ENCODE measurements at regions not wholly inside any gene's neighbourhood (a gene's known extent, or its start where the extent isn't known, plus 50 kb on each side); places are given as distances from the start of the nearest gene placed in this dataset.
"Not testable (repeated sequence)": the region's sequence is repeated elsewhere in the genome, so short reads cannot be mapped to it uniquely, and the experiment has no call there.

DNA sequence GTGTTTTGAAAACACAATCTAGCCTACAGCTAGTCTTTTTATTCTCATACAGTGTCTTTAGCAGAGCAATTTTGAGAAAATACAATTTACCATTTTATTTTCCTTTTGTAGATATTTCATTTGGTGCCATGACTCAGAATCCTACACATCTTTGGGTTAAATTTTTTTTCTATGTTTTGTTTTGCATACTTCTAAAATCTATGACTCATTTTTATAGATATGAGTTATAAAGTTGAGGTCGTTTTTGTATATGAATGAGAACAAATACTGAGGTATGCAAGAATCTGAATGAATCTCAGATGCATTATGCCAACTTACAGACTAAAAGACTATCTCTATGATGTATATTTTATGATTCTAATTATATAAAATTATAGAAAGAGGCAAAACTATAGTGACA lies 206.5 kb upstream of the ANXA10 start:
- H3K36me3 ChIP-seq (ENCODE audit: control insufficient read depth in 5 of 5, insufficient read depth in 5 of 5, low read length in 5 of 5): no peaks in the 10 kb centered on the region
- H3K27me3 ChIP-seq (ENCODE audit: control insufficient read depth in 5 of 5, insufficient read depth in 4 of 5, low read length in 5 of 5): no peaks in the 10 kb centered on the region
- H3K4me1 ChIP-seq (ENCODE audit: control insufficient read depth in 5 of 5, insufficient read depth in 5 of 5, low read length in 5 of 5): no peaks in the 10 kb centered on the region
- H3K9me3 ChIP-seq (ENCODE audit: control insufficient read depth in 5 of 5, low read length in 5 of 5): peaks cover 0 to 5% (median 0%) of the 10 kb centered on the region in 5 donors
- no peak overlapping the region for H3K4me3 ChIP-seq (ENCODE audit: low read depth in 1 of 5, low read length in 5 of 5)
- H3K27ac ChIP-seq (ENCODE audit: low read depth, low read length): no peak overlapping the region
- no peak overlapping the region for H3K9ac ChIP-seq (ENCODE audit: low read length in 5 of 5)

DNA sequence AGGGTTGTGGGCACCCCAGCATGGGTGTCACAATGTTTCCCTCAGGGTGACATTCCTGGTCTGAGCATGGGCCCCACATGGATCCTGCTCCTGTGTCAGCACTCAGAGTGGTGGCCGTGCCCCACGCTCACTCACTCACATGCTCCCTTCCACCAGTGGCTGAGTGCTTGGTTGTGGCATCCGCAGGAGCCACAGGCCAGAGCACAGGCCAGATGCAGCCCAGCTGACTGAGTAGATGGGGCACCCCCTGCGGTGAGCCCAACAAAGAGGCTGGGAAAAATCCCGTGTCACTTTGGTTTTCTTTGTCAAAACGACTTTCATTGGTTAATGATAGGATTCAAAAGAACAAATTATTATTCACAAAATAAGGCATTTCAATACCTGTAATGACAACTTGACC lies 204.6 kb upstream of the ANXA10 start:
- H3K4me3 ChIP-seq (ENCODE audit: low read depth in 1 of 5, low read length in 5 of 5): no peak overlapping the region
- no peak overlapping the region for H3K27ac ChIP-seq (ENCODE audit: low read depth, low read length)
- H3K27me3 ChIP-seq (ENCODE audit: control insufficient read depth in 5 of 5, insufficient read depth in 4 of 5, low read length in 5 of 5): no peaks in the 10 kb centered on the region
- no peak overlapping the region for H3K9ac ChIP-seq (ENCODE audit: low read length in 5 of 5)
- no peaks in the 10 kb centered on the region for H3K4me1 ChIP-seq (ENCODE audit: control insufficient read depth in 5 of 5, insufficient read depth in 5 of 5, low read length in 5 of 5)
- no peaks in the 10 kb centered on the region for H3K36me3 ChIP-seq (ENCODE audit: control insufficient read depth in 5 of 5, insufficient read depth in 5 of 5, low read length in 5 of 5)
- H3K9me3 ChIP-seq (ENCODE audit: control insufficient read depth in 5 of 5, low read length in 5 of 5): peaks cover 0 to 5% (median 0%) of the 10 kb centered on the region in 5 donors

DNA sequence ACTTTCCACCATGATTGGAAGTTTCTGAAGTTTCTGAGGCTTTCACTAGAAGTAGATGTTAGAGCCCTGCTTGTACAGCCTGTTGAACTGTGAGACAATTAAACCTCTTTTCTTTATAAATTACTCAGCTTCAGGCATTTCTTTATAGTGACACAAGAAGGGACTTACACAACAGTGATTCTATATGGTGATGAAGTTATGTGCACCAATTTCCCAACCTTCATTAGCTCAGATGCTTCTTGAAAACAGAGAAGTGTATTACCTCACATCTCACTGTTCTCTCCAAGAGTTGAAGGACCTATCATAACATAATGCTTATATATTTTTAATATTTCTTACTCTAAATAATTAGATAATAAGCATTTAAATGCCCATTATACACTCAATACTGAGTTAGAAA lies 202.1 kb upstream of the ANXA10 start:
- H3K27me3 ChIP-seq (ENCODE audit: control insufficient read depth in 5 of 5, insufficient read depth in 4 of 5, low read length in 5 of 5): no peaks in the 10 kb centered on the region
- H3K9ac ChIP-seq (ENCODE audit: low read length in 5 of 5): no peak overlapping the region
- H3K4me1 ChIP-seq (ENCODE audit: control insufficient read depth in 5 of 5, insufficient read depth in 5 of 5, low read length in 5 of 5): no peaks in the 10 kb centered on the region
- H3K36me3 ChIP-seq (ENCODE audit: control insufficient read depth in 5 of 5, insufficient read depth in 5 of 5, low read length in 5 of 5): no peaks in the 10 kb centered on the region
- no peak overlapping the region for H3K4me3 ChIP-seq (ENCODE audit: low read depth in 1 of 5, low read length in 5 of 5)
- H3K27ac ChIP-seq (ENCODE audit: low read depth, low read length): no peak overlapping the region
- H3K9me3 ChIP-seq (ENCODE audit: control insufficient read depth in 5 of 5, low read length in 5 of 5): peaks cover 0 to 5% (median 0%) of the 10 kb centered on the region in 5 donors

DNA sequence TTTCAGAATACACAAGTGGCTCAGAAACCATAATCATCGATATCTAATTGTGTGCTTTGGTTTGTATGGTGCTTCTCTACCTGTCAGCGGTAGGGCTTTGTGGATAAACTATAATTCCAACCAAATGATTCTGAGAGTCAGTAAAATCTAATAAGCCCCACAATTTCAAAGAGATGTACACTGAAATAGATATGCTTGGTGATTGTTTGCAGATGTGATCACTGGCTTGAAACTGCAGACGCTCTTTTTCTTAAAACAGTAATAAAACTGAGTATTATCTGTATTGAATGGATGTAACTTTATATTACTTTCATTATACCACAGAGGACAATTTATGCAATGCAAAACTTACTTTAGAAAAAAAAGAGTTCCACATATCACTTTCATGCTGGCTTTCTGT lies 198.8 kb upstream of the ANXA10 start:
- Histone ChIP-seq H3K4me1 (ENCODE audit: control insufficient read depth in 5 of 5, insufficient read depth in 5 of 5, low read length in 5 of 5) (no peaks in the 10 kb centered on the region), H3K27ac (ENCODE audit: low read depth, low read length) (no peak overlapping the region), H3K36me3 (ENCODE audit: control insufficient read depth in 5 of 5, insufficient read depth in 5 of 5, low read length in 5 of 5) (no peaks in the 10 kb centered on the region), H3K27me3 (ENCODE audit: control insufficient read depth in 5 of 5, insufficient read depth in 4 of 5, low read length in 5 of 5) (no peaks in the 10 kb centered on the region), H3K9me3 (ENCODE audit: control insufficient read depth in 5 of 5, low read length in 5 of 5) (no peaks in the 10 kb centered on the region), H3K4me3 (ENCODE audit: low read depth in 1 of 5, low read length in 5 of 5) (no peak overlapping the region), H3K9ac (ENCODE audit: low read length in 5 of 5) (no peak overlapping the region)

DNA sequence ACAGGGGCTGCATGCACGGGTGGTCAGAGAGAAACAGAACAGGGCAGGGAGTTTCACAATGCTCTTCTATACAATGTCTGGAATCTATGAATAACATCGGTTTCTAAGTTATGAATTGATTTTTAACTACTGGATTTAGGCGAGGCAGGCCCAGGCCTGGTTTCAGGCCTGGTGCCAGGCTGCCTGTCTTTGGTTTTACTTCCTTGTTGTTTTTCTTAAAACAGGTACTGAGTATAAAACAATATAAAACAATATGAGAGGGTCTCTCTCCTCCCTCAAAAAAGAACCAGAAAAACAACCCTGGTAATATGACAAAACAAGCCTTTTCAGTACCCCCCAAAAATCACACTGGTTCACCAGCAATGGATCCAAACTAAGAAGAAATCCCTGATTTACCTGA lies 196.1 kb upstream of the ANXA10 start:
- H3K36me3 ChIP-seq (ENCODE audit: control insufficient read depth in 5 of 5, insufficient read depth in 5 of 5, low read length in 5 of 5); H3K4me3 ChIP-seq (ENCODE audit: low read depth in 1 of 5, low read length in 5 of 5); H3K27ac ChIP-seq (ENCODE audit: low read depth, low read length); H3K4me1 ChIP-seq (ENCODE audit: control insufficient read depth in 5 of 5, insufficient read depth in 5 of 5, low read length in 5 of 5); H3K27me3 ChIP-seq (ENCODE audit: control insufficient read depth in 5 of 5, insufficient read depth in 4 of 5, low read length in 5 of 5); H3K9me3 ChIP-seq (ENCODE audit: control insufficient read depth in 5 of 5, low read length in 5 of 5); H3K9ac ChIP-seq (ENCODE audit: low read length in 5 of 5): not testable (repeated sequence)

DNA sequence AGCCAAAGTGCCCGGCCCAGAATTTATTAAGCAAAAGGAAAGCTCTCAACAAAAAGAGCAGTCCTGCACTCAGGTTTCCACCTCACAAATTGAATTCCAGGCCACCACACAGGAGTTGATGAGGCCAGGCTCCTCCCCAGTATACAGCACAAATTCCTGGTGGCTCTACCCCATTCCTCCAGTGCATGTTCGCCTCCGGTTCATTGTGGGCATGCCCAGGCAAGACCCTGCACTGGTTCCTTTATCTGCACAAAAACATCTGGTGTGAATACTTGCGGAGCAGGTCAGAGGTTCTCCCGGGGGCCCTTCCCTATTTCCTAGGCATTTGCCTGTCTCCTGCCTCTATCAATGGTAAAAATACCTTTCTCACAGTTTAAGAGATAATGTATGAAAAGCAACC lies 195.2 kb upstream of the ANXA10 start:
- H3K36me3 ChIP-seq (ENCODE audit: control insufficient read depth in 5 of 5, insufficient read depth in 5 of 5, low read length in 5 of 5): no peaks in the 10 kb centered on the region
- H3K27ac ChIP-seq (ENCODE audit: low read depth, low read length): no peak overlapping the region
- H3K9me3 ChIP-seq (ENCODE audit: control insufficient read depth in 5 of 5, low read length in 5 of 5): no peaks in the 10 kb centered on the region
- H3K4me3 ChIP-seq (ENCODE audit: low read depth in 1 of 5, low read length in 5 of 5): no peak overlapping the region
- H3K27me3 ChIP-seq (ENCODE audit: control insufficient read depth in 5 of 5, insufficient read depth in 4 of 5, low read length in 5 of 5): no peaks in the 10 kb centered on the region
- no peak overlapping the region for H3K9ac ChIP-seq (ENCODE audit: low read length in 5 of 5)
- no peaks in the 10 kb centered on the region for H3K4me1 ChIP-seq (ENCODE audit: control insufficient read depth in 5 of 5, insufficient read depth in 5 of 5, low read length in 5 of 5)

DNA sequence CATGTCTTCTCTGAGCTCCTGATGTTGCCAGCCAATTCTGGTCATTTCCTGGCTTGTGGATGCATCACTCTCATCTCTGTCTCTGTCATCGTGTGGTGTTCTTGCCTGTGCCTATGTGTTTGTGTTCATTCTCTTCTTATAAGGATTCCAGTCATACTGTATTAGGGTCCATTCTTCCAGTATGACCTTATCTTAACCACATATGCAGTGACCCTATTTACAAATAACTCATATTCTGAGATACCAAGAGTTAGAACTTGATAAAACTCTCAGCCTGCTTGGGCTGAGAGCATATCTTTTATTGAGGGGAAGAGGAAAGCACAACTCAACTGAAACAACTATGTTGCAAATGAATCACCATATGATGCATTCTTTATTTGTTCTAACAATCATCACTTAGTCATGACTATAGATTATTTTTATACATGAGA lies 189.0 kb upstream of the ANXA10 start:
- no peaks in the 10 kb centered on the region for H3K27me3 ChIP-seq (ENCODE audit: control insufficient read depth in 5 of 5, insufficient read depth in 4 of 5, low read length in 5 of 5)
- no peak overlapping the region for H3K27ac ChIP-seq (ENCODE audit: low read depth, low read length)
- no peaks in the 10 kb centered on the region for H3K4me1 ChIP-seq (ENCODE audit: control insufficient read depth in 5 of 5, insufficient read depth in 5 of 5, low read length in 5 of 5)
- no peaks in the 10 kb centered on the region for H3K9me3 ChIP-seq (ENCODE audit: control insufficient read depth in 5 of 5, low read length in 5 of 5)
- H3K36me3 ChIP-seq (ENCODE audit: control insufficient read depth in 5 of 5, insufficient read depth in 5 of 5, low read length in 5 of 5): no peaks in the 10 kb centered on the region
- no peak overlapping the region for H3K9ac ChIP-seq (ENCODE audit: low read length in 5 of 5)
- no peak overlapping the region for H3K4me3 ChIP-seq (ENCODE audit: low read depth in 1 of 5, low read length in 5 of 5)

DNA sequence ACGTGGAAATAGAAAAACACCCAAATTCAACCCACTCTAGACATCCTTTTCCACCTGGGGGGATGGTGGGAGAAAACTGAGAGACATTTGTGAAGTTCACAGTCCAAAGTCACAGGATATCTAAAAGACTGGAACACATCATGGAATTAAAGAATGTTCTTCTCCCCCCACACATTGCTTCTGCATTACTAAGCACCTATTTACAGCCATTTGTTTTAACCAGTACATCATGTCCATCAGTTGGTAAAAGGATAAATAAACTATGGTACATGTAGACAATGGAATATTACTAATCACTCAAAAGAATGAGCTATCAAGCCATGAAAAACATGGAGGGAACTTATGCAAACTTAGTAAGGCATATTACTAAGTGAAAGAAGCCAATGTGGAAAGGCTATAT lies 185.5 kb upstream of the ANXA10 start:
- Histone ChIP-seq H3K4me1 (ENCODE audit: control insufficient read depth in 5 of 5, insufficient read depth in 5 of 5, low read length in 5 of 5) (no peaks in the 10 kb centered on the region), H3K36me3 (ENCODE audit: control insufficient read depth in 5 of 5, insufficient read depth in 5 of 5, low read length in 5 of 5) (no peaks in the 10 kb centered on the region), H3K27me3 (ENCODE audit: control insufficient read depth in 5 of 5, insufficient read depth in 4 of 5, low read length in 5 of 5) (no peaks in the 10 kb centered on the region), H3K27ac (ENCODE audit: low read depth, low read length) (no peak overlapping the region), H3K9me3 (ENCODE audit: control insufficient read depth in 5 of 5, low read length in 5 of 5) (no peaks in the 10 kb centered on the region), H3K9ac (ENCODE audit: low read length in 5 of 5) (no peak overlapping the region), H3K4me3 (ENCODE audit: low read depth in 1 of 5, low read length in 5 of 5) (no peak overlapping the region)

DNA sequence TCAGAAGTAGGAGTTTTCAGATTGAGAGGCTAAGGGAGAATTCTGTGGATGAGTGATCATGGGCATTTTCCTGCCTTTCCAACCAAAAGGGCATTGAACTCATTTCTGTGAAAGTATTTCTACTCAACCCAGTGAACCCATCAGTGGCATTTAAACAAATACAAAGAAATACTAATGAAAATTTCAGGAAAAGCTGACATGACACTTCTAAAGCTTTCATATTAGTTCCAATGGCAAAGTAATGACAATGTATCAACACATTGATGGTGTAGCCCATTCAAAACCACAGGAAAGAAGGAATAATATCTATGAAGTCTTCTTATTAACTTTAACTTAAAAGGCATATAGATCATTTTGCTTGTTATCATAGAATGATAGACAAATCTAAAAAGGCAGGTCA lies 183.5 kb upstream of the ANXA10 start:
- no peaks in the 10 kb centered on the region for H3K4me1 ChIP-seq (ENCODE audit: control insufficient read depth in 5 of 5, insufficient read depth in 5 of 5, low read length in 5 of 5)
- no peaks in the 10 kb centered on the region for H3K36me3 ChIP-seq (ENCODE audit: control insufficient read depth in 5 of 5, insufficient read depth in 5 of 5, low read length in 5 of 5)
- H3K27ac ChIP-seq (ENCODE audit: low read depth, low read length): no peak overlapping the region
- H3K27me3 ChIP-seq (ENCODE audit: control insufficient read depth in 5 of 5, insufficient read depth in 4 of 5, low read length in 5 of 5): no peaks in the 10 kb centered on the region
- no peak overlapping the region for H3K4me3 ChIP-seq (ENCODE audit: low read depth in 1 of 5, low read length in 5 of 5)
- H3K9ac ChIP-seq (ENCODE audit: low read length in 5 of 5): no peak overlapping the region
- H3K9me3 ChIP-seq (ENCODE audit: control insufficient read depth in 5 of 5, low read length in 5 of 5): no peaks in the 10 kb centered on the region

DNA sequence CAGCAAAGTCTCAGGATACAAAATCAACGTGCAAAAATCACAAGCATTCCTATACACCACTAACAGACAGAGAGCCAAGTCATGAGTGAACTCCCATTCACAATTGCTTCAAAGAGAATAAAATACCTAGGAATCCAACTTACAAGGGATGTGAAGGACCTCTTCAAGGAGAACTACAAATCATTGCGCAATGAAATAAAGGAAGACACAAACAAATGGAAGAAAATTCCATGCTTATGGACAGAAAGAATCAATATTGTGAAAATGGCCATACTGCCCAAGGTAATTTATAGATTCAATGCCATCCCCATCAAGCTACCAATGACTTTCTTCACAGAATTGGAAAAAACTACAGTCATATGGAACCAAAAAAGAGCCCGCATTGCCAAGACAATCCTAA lies 179.8 kb upstream of the ANXA10 start:
- H3K36me3 ChIP-seq (ENCODE audit: control insufficient read depth in 5 of 5, insufficient read depth in 5 of 5, low read length in 5 of 5); H3K9ac ChIP-seq (ENCODE audit: low read length in 5 of 5); H3K27me3 ChIP-seq (ENCODE audit: control insufficient read depth in 5 of 5, insufficient read depth in 4 of 5, low read length in 5 of 5); H3K4me1 ChIP-seq (ENCODE audit: control insufficient read depth in 5 of 5, insufficient read depth in 5 of 5, low read length in 5 of 5); H3K9me3 ChIP-seq (ENCODE audit: control insufficient read depth in 5 of 5, low read length in 5 of 5); H3K4me3 ChIP-seq (ENCODE audit: low read depth in 1 of 5, low read length in 5 of 5); H3K27ac ChIP-seq (ENCODE audit: low read depth, low read length): not testable (repeated sequence)

DNA sequence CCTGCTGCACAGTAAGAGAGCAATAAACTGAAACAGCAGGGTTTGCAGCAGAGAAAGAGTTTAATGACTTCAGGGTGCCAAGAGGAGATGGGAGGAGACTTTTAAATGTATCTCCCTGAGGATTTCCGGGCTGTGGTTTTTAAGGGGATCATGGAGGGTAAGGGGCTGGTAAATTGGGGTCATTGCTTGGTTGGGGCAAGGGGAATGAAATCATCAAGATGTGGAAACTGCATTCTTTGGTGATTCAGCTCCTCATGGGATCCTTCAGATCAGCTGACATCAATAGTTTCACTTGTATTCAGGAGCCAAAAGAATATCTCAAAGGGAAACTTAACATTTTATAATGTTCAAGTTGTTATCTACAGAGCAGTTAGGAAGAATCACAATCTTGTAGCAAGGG lies 174.3 kb upstream of the ANXA10 start:
- no peaks in the 10 kb centered on the region for H3K36me3 ChIP-seq (ENCODE audit: control insufficient read depth in 5 of 5, insufficient read depth in 5 of 5, low read length in 5 of 5)
- no peak overlapping the region for H3K27ac ChIP-seq (ENCODE audit: low read depth, low read length)
- no peak overlapping the region for H3K9ac ChIP-seq (ENCODE audit: low read length in 5 of 5)
- H3K27me3 ChIP-seq (ENCODE audit: control insufficient read depth in 5 of 5, insufficient read depth in 4 of 5, low read length in 5 of 5): no peaks in the 10 kb centered on the region
- H3K9me3 ChIP-seq (ENCODE audit: control insufficient read depth in 5 of 5, low read length in 5 of 5): peaks cover 0 to 17% (median 8%) of the 10 kb centered on the region in 5 donors
- no peak overlapping the region for H3K4me3 ChIP-seq (ENCODE audit: low read depth in 1 of 5, low read length in 5 of 5)
- H3K4me1 ChIP-seq (ENCODE audit: control insufficient read depth in 5 of 5, insufficient read depth in 5 of 5, low read length in 5 of 5): no peaks in the 10 kb centered on the region

All from subcutaneous abdominal adipose tissue (tissue), 5 donors.